Ammon's horn (tissue), 1 donor: ENCODE measurements at regions not wholly inside any gene's neighbourhood (a gene's known extent, or its start where the extent isn't known, plus 50 kb on each side); places are given as distances from the start of the nearest gene placed in this dataset.
A peak's percentile ranks its signal among the peaks of the same experiment; 100 is the strongest.
"Not testable (repeated sequence)": the region's sequence is repeated elsewhere in the genome, so short reads cannot be mapped to it uniquely, and the experiment has no call there.

Experiments used
- DNase-seq: peaks from one replicate; pipeline ENCODE4 v3.0.0-alpha.2; 2016; ENCODE audit warnings: low spot score

DNA sequence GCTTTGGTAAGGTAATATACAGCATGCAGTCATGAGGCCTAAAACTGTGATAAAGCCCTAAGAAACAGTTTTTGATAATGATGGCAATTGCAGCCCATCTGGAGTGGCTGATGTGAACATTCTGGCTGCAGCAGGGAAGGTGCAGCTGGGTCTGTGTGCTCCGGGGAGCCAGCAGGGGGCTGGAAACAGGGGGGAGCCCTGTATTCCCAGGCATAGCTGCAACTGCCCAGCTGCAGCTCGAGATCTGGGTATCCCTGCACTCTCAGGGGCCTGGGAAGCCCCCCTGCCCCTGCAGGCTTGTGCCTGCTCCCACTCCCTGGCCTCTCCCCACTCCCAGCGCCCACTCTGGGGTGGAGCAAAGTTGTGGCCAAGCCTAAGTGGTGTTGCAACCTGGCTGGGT, 95.6 kb downstream of the RRAGB start:
- no peak for DNase-seq

DNA sequence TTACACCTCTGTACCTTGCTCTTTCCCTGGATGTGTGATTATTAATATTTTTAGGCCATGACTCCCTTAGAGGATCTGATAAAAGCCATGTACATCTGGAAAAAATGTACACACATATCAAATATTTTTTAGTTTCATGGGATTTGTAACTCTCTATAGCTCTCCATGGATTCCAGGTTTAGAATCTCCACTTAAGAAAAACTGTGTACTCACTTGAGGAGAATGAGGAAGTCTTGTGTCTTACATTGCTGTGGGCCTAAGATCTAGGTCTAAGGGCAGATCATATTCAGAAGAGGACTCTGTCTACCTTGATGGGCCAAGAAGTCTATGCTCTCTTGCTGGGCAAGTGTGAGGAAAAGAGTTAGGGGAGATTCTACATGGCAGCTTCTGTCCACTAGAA, 98.0 kb downstream of the RRAGB start:
- no peak for DNase-seq

DNA sequence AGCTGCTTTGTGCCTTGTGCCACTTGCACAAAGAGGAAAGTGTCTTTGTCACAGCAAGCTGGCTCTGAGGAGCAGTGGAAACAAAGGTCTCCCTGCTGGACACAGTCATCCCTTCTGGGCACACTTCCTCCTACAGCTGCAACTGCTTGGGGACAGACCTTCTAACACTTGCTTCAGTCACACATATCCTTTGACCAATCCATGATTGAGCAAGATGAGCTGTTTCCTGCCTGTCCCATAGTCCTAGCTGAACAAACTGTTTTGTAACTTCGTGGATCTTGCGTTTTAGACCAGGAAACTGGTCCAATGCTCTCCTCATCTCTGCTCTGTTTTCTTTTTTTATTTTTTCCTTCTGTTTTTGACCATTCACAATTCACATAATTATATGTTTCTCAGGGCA, 98.5 kb downstream of the RRAGB start:
- no peak for DNase-seq

DNA sequence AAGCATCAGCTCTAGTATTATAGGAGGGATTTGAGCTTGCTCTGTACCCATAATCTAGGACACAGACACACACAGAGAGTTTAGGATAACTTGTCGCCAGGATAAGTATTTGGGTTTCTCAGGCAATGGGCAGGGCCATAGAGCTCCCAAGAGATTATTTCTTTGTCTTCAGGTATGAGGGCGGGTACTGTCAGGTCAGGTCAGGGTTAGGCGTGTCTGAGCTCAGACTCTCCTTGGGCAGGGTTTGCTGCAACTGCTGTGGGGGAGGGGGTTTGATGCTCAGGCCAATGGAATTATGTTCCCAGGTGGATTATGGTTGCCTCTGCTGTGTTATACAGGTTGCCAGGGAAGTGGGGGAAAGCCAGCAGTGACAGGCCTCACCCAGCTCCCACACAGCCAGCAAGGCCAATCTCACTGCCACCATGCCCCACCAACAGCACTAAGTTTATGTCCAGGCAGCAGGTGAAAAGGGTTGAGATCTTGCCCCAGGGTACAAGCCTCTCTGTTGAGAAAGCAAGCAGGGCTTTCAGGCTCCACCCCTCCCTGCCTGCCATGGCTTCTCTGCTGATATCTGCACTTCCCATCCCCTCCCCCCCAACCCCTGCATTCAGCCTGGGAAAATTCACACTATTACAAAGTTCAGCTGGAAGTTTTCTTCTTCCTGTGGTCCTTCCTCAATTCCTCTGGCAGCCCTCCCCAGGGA, 101.3 kb downstream of the RRAGB start:
- DNase-seq = no peak

DNA sequence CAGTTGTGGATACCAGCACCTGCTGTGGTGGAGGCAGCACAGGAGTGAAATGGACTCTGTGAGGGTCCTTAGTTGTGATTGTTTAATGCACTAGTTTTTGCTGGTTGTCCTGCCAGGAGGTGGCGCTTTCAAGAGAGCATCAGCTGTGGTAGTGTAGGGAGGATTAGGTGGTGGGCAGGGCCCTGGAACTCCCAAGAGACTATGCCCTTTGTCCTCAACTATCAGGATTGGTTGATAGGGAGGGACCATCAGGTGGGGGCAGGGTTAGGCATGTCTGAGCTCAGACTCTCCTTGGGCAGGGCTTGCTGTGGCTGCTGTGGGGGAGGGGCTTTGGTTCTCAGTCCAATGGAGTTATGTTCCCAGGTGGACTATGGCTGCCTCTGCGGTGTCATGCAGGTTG, 121.9 kb downstream of the RRAGB start:
- DNase-seq = no peak

DNA sequence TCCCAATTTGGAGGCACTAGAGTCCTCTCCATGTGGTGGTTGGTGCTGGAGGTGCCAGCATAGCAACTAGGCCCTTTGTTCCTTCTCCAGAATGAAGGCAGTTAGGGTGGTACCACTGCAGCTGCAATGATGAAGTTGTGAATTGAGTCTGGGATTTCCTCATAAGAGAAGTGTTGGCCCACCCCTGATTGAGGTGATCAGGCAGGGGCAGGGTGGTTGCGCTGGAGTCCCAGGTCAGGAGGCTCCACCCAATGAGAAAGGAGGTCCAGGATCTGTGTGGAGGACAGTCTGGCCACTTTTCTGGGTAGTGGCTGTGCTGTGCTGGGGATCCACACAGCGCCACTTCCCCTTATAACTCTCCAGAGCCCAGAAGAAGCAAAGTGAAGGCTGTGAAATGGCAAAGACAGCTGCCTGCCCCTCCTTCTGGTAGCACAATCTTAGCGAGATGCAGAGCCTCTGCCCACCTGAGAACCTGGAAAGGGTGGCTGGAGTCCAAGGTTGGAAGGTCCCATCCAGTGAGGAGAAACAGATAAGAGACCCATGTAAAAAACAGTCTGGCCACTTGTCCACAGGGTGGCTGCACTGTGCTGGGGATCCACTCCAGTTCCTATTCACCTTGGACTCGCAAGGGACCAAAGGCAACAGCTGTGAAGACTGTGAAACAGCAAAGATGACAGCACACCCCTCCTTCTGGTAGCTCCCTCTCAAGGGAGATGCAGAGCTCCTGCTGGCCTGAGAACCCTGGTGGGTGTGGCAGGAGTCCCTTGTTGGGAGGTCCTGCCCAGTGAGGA, 124.6 kb downstream of the RRAGB start:
- DNase-seq = no peak

DNA sequence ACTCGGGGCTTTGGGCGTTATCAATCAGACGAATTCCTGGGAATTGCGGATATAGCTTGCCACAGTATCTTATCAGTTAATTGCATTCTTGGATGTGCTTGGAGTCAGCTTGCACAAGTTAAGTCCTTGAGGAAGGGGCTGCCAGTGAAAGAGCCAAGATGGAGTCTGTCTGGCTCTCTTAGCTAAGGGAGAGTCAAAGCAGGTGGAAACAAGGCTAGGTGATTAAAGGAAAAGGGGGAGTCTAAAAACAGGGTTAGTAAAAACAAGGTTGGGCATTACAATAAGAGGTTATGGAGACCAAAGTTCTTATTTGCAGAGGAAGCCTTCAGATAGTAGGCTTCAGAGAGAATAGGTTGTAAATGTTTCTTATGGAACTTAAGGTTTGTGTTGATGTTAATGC, 149.2 kb downstream of the RRAGB start:
- DNase-seq = not testable (repeated sequence)

DNA sequence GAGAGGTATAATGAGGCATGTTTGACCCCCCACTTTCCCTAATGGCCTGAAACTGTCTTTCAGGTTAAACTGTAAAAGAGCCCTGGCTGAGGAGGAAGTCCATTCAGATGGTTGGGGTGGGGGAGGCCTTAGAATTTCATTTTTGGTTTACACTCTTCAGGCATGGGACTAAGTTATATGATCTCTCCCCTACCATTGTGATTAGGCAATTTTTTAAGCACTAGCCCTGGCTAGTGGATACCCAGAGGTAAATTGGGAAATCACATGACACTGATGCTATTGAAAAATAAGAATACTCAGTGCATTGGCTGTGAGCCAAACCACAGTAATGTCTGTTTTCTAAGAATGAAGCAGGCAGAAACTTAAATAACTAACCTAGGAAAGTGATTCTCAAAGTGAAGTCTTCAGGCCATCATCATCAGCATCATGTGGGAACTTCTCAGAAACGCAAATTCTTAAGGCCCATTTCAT, 149.7 kb downstream of the RRAGB start:
- no peak for DNase-seq

DNA sequence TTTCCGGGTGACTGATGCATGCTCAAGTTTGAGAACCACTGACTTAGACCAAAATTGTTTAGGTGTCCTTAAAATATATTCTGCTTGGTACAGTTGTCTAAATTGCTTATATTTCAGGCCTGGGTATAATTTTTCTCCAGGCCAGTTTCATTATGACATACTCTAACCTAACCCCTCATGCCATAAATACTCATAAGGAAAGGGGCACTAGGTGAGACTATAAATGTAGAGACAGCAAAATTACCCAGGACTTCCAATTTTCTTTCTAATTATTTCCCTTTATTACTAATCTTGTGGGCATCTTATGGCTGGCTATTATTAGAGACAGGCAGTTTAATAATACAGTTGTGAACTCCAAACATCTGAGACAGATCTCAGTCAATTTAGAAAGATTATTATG, 150.2 kb downstream of the RRAGB start:
- no peak for DNase-seq

DNA sequence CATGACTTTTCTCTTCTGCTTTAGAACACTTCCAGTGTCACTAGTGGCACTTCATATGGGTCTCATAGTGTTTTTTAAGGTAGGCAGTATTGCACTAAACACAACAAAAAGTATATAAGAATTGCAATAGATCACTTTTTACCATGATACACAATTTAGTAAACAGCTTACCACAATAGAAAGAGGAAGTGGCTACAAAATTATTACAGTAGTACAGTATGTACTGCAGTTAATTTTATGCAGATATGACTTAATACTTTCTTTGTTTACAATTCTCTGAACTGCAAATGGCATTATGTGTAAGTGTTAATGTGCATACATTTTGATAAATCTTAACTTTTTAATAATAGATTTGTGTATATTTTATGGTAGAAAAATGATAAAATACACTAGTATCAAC, 157.3 kb downstream of the RRAGB start:
- DNase-seq = no peak

DNA sequence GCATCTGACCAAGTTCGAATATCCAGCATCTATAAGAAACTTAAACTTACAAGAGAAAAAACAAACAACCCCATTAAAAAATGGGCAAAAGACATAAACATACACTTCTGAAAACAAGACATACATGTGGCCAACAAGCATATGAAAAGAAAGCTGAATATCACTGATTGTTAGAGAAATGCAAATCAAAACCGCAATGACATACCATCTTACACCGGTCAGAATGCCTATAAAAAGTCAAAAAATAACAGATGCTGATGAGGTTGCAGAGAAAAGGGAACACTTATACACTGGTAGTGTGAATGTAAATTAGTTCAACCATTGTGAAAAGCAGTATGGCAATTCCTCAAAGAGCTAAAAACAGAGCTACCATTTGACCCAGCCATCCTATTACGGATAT, 166.0 kb downstream of the RRAGB start:
- not testable (repeated sequence) for DNase-seq

DNA sequence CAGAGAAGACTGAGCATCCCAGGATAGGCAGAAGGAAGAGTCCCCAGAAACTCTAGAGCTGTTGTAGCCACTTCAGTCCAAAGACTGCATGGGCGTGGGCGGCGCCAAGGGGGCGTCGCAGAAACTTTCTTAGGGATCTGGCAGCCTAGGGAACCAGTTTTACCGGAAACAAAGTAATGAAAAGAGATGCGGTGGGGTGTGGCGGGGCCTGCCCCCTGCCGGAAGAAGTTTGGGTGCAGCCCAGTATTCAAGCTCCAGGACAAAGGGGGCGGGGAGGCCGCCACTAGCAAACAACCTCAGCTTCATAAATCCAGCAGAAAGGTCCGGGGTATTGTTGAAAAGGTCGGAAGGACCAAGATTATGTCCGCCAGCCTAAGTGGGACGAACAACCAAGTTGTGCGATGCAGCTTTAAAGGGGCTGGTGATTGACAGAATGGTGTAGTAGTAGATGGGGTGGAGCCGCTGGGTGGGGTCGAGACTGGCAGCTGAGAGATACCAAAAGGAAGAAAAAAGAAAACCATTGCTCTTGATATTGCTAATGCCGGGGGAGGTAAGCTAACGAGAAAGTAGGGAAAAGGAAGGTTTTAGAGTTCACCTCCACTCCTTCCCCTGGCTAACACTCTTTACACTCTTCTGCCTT, 190.5 kb downstream of the RRAGB start:
- DNase-seq = peak; percentile 7

DNA sequence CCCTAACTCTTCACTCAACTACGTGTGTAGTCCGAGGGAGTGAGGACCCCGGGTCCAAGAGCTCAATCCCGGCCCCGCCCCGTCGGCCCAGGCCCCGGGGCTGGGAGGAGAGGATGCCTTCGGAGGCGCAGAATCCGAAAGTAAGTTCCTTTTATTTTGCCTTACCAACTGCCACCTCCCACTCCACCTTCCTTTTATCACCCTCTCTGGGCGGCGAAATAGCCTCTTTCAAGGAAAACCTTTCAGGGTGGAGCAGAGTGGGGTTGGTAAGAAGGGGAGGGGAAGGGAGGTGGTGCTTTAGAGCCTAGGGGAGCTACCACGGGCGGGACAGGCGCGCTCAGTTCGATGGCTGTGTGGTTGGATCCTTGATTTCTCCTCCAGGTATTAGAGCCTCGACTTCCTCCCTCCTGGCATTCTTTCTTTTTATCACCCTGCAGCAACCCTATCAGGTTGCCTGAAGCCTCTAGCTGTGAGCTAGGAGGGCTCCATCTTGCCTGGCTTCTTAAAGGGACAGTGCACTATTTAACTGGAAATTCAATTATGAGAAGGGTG, 191.2 kb downstream of the RRAGB start:
- peak; percentile 20 for DNase-seq

DNA sequence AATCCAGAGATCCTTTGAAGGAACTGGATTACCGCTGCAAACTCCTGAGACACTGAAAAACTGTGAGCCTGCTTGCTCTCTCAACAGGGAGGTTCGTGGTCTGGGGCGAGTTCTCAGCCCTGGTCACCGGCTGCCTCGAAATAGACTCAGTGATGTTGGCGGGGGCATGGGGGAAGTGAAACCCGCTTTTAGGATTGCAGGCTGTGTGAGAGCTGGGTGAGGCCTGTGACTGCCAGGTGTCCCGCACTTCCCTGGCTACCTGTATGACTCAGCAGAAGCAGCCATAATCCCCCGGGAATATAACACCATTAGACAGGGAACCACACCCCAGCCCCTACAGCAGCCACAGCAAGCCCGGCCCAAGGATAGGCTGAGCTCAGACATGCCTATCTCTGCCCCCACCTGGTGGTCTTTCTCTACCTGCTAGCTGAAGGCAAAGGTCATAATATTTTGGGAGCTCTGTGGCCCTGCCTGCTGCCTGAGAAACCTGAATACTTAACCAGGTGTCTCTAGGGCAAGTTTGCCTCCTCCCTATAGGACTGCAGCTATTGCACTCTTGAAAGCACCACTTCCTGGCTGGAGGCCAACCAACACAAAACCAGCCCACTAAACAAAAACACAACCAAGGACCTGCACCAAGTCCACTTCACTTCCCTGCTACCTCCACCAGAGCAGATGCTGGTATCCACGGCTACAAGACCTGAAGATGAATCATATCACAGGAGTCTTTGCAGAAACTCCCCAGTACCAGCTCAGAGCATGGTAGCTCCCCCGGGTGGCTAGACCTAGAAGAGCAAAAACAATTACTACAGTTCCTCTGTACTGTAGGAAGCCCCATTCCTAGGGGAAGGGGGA, 202.0 kb downstream of the RRAGB start:
- DNase-seq = no peak

DNA sequence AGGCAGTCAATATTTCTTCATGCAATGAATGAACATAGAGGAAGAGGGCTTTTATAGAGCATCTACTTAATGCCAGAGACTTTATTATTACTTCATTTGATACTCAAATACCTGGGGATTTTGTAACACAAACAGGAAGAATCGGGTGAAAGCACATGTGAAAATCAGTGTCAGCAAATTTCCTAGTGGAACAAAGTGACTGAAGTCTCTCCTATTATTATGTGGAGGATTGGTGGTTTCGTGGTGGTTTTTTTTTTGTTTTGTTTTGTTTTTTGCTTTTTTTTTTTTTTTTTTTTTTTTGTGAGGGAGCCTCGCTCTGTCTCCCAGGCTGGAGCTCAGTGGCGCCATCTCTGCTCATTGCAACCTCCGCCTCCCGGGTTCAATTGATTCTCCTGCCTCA, 207.0 kb downstream of the RRAGB start:
- no peak for DNase-seq

DNA sequence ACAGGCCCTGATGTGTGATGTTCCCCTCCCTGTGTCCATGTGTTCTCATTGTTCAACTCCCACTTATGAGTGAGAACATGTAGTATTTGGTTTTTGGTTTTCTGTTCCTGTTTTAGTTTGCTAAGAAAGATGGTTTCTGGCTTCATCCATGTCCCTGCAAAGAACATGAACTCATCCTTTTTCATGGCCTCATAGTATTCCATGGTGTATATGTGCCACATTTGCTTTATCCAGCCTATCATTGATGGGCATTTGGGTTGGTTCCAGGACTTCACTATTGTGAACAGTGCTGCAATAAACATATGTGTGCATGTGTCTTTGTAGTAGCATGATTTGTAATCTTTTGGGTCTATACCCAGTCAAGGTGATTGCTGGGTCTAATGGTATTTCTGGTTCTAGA, 211.0 kb downstream of the RRAGB start:
- not testable (repeated sequence) for DNase-seq
